ENCODE measurements at regions not wholly inside any gene's neighbourhood (a gene's known extent, or its start where the extent isn't known, plus 50 kb on each side); places are given as distances from the start of the nearest gene placed in this dataset.
A peak's percentile ranks its signal among the peaks of the same experiment; 100 is the strongest.
"Not testable (repeated sequence)": the region's sequence is repeated elsewhere in the genome, so short reads cannot be mapped to it uniquely, and the experiment has no call there.

DNA sequence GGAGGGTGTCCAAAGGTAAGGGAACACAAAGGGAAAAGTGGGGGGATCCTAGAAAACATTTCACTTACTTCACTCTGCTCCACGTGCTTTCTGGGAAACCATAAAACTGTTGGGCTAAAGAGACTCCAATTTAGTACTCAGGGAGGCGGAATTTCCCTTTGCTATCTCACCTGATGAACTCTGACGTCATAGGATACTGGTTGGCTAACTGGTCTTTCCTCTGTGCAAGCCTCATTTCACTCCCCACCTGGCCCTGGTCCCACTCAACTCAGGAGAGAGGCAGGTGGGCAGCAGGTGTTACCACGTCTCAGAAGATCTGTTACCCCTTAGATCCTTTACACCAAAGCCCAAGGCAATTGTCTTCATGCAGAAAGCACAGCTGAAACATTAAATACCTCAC lies 51.8 kb upstream of the PMAIP1 start:
- in situ Hi-C loops (cut with MboI), result loop anchor here (10.0 kb wide), 1 partner anchor 137 kb away; no protein-coding TSS in a partner anchor
- Histone ChIP-seq H3K9ac (no peak overlapping the region), H3F3A (ENCODE audit: insufficient read depth) (no peaks in the 10 kb centered on the region)

DNA sequence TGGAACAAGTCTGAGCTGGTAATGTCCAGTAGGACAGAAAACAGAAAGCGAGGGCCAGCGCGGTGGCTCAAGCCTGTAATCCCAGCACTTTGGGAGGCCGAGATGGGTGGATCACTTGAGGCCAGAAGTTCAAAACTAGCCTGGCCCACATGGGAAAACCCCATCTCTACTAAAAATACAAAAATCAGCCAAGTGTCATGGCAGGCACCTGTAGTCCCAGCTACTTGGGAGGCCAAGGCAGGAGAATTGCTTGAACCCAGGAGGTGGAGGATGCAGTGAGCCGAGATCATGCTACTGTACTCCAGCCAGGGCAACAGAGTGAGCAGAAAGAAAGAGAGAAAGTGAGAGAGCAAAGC lies 52.3 kb upstream of the PMAIP1 start:
- in situ Hi-C loops (cut with MboI), result loop anchor here (10.0 kb wide), 1 partner anchor 137 kb away; no protein-coding TSS in a partner anchor
- H3K9ac ChIP-seq; H3K36me3 ChIP-seq (ENCODE audit: low read depth); H2AFZ ChIP-seq; H3K79me2 ChIP-seq (ENCODE audit: insufficient read depth); H3F3A ChIP-seq (ENCODE audit: insufficient read depth); H3K4me3 ChIP-seq; H3K4me1 ChIP-seq (ENCODE audit: insufficient read depth); H3K27ac ChIP-seq; H3K9me3 ChIP-seq (ENCODE audit: low read depth); H3K27me3 ChIP-seq (replicated peaks; ENCODE audit: insufficient read depth); H4K20me1 ChIP-seq (ENCODE audit: insufficient read depth); H3K4me2 ChIP-seq (ENCODE audit: unreplicated experiment); H3K9me2 ChIP-seq (ENCODE audit: insufficient read depth); DNase-seq: not testable (repeated sequence)
- 79 to 88% methylated on average over 5 of the region's 5 CpGs for WGBS, 2 experiments (ENCODE audit: low coverage in 1 of 2, low lambda C conversion rate in 2 of 2, missing lambda C conversion rate in 2 of 2)

More for the DNA sequence above, 51.8 kb upstream of the PMAIP1 start:
- Histone ChIP-seq H3K4me1 (ENCODE audit: insufficient read depth) (peaks cover 4% of the 10 kb centered on the region; the same call in 1 of the 2 replicates), H3K36me3 (ENCODE audit: low read depth) (no peaks in the 10 kb centered on the region), H3K27ac (no peak overlapping the region), H3K9me2 (ENCODE audit: insufficient read depth) (no peaks in the 10 kb centered on the region), H2AFZ (no peak overlapping the region), H3K79me2 (ENCODE audit: insufficient read depth) (no peaks in the 10 kb centered on the region), H3K9me3 (ENCODE audit: low read depth) (no peaks in the 10 kb centered on the region), H3K4me2 (ENCODE audit: unreplicated experiment) (no peak overlapping the region), H4K20me1 (ENCODE audit: insufficient read depth) (no peaks in the 10 kb centered on the region), H3K4me3 (no peak overlapping the region), H3K27me3 (replicated peaks; ENCODE audit: insufficient read depth) (no peaks in the 10 kb centered on the region)
- TF ChIP-seq EZH2 (IDR thresholded peaks at IDR 0.05; ENCODE audit: insufficient read depth, poor library complexity, severe bottlenecking), result no peak
- TF ChIP-seq EZH2phosphoT487 (IDR thresholded peaks at IDR 0.05; ENCODE audit: insufficient read depth, low read depth), result no peak
- no peak for DNase-seq
- WGBS, 2 experiments (ENCODE audit: low coverage in 1 of 2, low lambda C conversion rate in 2 of 2, missing lambda C conversion rate in 2 of 2), result 68 to 79% methylated on average over 4 of the region's 4 CpGs

DNA sequence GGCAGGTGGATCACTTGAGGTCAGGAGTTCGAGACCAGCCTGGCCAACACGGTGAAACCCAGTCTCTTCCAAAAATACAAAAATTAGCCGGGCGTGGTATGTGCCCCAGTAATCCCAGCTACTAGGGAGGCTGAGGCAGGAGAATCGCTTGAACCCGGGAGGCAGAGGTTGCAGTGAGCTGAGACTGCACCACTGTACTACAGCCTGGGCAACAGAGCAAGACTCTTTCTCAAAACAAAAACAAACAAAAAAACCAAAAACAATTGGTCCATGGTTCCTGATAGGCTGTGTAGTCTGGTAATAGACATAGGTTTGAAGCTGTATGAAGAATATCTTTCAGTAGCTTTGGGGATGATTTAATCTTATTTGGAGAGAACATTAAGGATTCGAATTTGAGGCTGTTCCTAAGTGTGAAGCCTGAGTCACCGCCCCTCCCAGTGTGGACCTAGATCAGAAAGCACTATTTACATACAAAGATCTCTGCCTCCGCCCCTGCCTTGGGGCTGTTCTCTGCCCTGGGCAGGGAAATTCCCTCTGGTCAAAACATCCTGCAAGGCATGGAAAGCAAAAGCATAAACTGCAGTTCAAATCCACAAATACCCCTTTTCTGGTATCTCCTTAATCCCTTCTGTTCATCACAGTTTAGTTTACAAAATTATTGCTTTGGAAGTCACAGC lies 52.8 kb upstream of the PMAIP1 start:
- Histone ChIP-seq H3K27me3 (replicated peaks; ENCODE audit: insufficient read depth) (no peaks in the 10 kb centered on the region), H3K79me2 (ENCODE audit: insufficient read depth) (no peaks in the 10 kb centered on the region), H3K36me3 (ENCODE audit: low read depth) (no peaks in the 10 kb centered on the region), H3K27ac (no peak overlapping the region), H3F3A (ENCODE audit: insufficient read depth) (no peaks in the 10 kb centered on the region), H3K4me3 (no peak overlapping the region), H2AFZ (no peak overlapping the region), H3K9ac (no peak overlapping the region), H3K4me2 (ENCODE audit: unreplicated experiment) (no peak overlapping the region), H3K4me1 (ENCODE audit: insufficient read depth) (peaks cover 4% of the 10 kb centered on the region; the same call in 1 of the 2 replicates), H3K9me2 (ENCODE audit: insufficient read depth) (no peaks in the 10 kb centered on the region), H4K20me1 (ENCODE audit: insufficient read depth) (no peaks in the 10 kb centered on the region), H3K9me3 (ENCODE audit: low read depth) (no peaks in the 10 kb centered on the region)
- TF ChIP-seq EZH2 (IDR thresholded peaks at IDR 0.05; ENCODE audit: insufficient read depth, poor library complexity, severe bottlenecking) (no peak), EZH2phosphoT487 (IDR thresholded peaks at IDR 0.05; ENCODE audit: insufficient read depth, low read depth) (no peak)
- peak; percentile 49 for DNase-seq
- in situ Hi-C loops (cut with MboI), result loop anchor here (10.0 kb wide), 1 partner anchor 138 kb away; no protein-coding TSS in a partner anchor
- 63 to 65% methylated on average over 9 of the region's 9 CpGs for WGBS, 2 experiments (ENCODE audit: low coverage in 1 of 2, low lambda C conversion rate in 2 of 2, missing lambda C conversion rate in 2 of 2)

DNA sequence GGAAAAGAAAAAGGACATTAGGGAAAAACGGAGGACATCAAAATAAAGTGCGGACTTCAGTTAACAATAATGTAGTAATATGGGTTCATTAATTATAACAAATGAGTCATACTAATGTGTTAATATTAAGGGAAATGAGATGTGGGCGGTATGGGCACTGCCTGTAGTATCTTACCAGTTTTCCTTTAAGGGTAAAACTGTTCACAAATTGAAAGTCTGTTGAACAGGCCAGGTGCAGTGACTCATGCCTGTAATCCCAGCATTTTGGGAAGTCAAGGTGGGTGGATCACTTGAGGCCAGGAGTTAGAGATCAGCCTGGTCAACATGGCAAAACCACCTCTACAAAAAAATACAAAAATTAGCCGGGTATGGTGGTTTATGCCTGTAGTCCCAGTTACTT lies 56.8 kb upstream of the PMAIP1 start:
- no peaks in the 10 kb centered on the region for H3K79me2 ChIP-seq (ENCODE audit: insufficient read depth)
- H3K9me2 ChIP-seq (ENCODE audit: insufficient read depth), result no peaks in the 10 kb centered on the region
- no peak overlapping the region for H3K4me3 ChIP-seq
- DNase-seq, result no peak
- peaks cover 4% of the 10 kb centered on the region; the same call in 1 of the 2 replicates for H3K4me1 ChIP-seq (ENCODE audit: insufficient read depth)
- H3K27me3 ChIP-seq (replicated peaks; ENCODE audit: insufficient read depth), result no peaks in the 10 kb centered on the region
- H3K36me3 ChIP-seq (ENCODE audit: low read depth), result no peaks in the 10 kb centered on the region
- WGBS, 2 experiments (ENCODE audit: low coverage in 1 of 2, low lambda C conversion rate in 2 of 2, missing lambda C conversion rate in 2 of 2), result 94 to 96% methylated on average over 4 of the region's 4 CpGs
- H4K20me1 ChIP-seq (ENCODE audit: insufficient read depth), result no peaks in the 10 kb centered on the region
- TF ChIP-seq EZH2 (IDR thresholded peaks at IDR 0.05; ENCODE audit: insufficient read depth, poor library complexity, severe bottlenecking), result no peak
- no peak for TF ChIP-seq EZH2phosphoT487 (IDR thresholded peaks at IDR 0.05; ENCODE audit: insufficient read depth, low read depth)
- H3K27ac ChIP-seq, result no peak overlapping the region
- no peak overlapping the region for H3K4me2 ChIP-seq (ENCODE audit: unreplicated experiment)
- no peaks in the 10 kb centered on the region for H3F3A ChIP-seq (ENCODE audit: insufficient read depth)
- H3K9me3 ChIP-seq (ENCODE audit: low read depth), result no peaks in the 10 kb centered on the region
- in situ Hi-C loops (cut with MboI), result loop anchor here (10.0 kb wide), 1 partner anchor 142 kb away; no protein-coding TSS in a partner anchor
- no peak overlapping the region for H2AFZ ChIP-seq
- no peak overlapping the region for H3K9ac ChIP-seq

All from GM23248 (cell line).